Gastrocnemius medialis (tissue), 4 donors: ENCODE measurements at regions not wholly inside any gene's neighbourhood (a gene's known extent, or its start where the extent isn't known, plus 50 kb on each side); places are given as distances from the start of the nearest gene placed in this dataset.

Source experiments
- POLR2A ChIP-seq, 2 donors: fragments of 450-650 bp; IDR thresholded peaks; one replicate each; pipeline ENCODE4 v1.6.1; 2017; ENCODE audit warnings: antibody characterized with exemption in 2 of 2, mild to moderate bottlenecking in 2 of 2, moderate library complexity in 2 of 2
- TF ChIP-seq, protein P1 (sequence below), 5 experiments: fragments of 450-650 bp in 3 of 5; fragments of 200-600 bp in 2 of 5; sonication (generic) in 2 of 5; IDR thresholded peaks in 4 of 5; conservative IDR thresholded peaks in 1 of 5; 1 replicate in 4 of 5; 2 replicates in 1 of 5; pipeline ENCODE4 v1.5.1; 2016 to 2019; ENCODE audit warnings: antibody characterized with exemption in 5 of 5, mild to moderate bottlenecking in 3 of 5, moderate library complexity in 3 of 5

DNA sequence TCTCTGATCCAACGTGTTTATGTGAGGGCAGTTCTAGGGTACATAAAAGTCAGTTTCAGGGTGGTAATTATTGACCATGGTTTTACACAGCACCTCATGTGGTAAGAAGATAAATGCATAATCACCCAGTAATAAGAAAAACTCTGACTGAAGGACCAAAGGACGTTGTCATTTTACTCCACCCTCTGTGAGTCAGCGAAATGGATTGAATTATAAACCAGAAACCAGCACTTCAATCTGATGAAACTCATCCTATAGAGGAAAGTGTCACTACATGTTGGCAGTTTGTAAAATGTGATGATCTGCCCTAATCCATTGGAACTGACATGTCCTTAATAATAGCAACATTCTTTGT lies 406.8 kb downstream of the KLF5 start:
- no peak for TF ChIP-seq POLR2A (IDR thresholded peaks at IDR 0.05)
- TF ChIP-seq, protein P1, sequence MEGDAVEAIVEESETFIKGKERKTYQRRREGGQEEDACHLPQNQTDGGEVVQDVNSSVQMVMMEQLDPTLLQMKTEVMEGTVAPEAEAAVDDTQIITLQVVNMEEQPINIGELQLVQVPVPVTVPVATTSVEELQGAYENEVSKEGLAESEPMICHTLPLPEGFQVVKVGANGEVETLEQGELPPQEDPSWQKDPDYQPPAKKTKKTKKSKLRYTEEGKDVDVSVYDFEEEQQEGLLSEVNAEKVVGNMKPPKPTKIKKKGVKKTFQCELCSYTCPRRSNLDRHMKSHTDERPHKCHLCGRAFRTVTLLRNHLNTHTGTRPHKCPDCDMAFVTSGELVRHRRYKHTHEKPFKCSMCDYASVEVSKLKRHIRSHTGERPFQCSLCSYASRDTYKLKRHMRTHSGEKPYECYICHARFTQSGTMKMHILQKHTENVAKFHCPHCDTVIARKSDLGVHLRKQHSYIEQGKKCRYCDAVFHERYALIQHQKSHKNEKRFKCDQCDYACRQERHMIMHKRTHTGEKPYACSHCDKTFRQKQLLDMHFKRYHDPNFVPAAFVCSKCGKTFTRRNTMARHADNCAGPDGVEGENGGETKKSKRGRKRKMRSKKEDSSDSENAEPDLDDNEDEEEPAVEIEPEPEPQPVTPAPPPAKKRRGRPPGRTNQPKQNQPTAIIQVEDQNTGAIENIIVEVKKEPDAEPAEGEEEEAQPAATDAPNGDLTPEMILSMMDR (IDR thresholded peaks at IDR 0.05 in 4 of 5, conservative IDR thresholded peaks at IDR 0.05 in 1 of 5) = no peak
